AG08396 (cell line): ENCODE measurements at regions not wholly inside any gene's neighbourhood (a gene's known extent, or its start where the extent isn't known, plus 50 kb on each side); places are given as distances from the start of the nearest gene placed in this dataset.
"Not testable (repeated sequence)": the region's sequence is repeated elsewhere in the genome, so short reads cannot be mapped to it uniquely, and the experiment has no call there.

ENCODE experiments used
- DNase-seq: peaks from one replicate; pipeline ENCODE4 v3.0.0; 2012; ENCODE audit warnings: low spot score, mixed read lengths

DNA sequence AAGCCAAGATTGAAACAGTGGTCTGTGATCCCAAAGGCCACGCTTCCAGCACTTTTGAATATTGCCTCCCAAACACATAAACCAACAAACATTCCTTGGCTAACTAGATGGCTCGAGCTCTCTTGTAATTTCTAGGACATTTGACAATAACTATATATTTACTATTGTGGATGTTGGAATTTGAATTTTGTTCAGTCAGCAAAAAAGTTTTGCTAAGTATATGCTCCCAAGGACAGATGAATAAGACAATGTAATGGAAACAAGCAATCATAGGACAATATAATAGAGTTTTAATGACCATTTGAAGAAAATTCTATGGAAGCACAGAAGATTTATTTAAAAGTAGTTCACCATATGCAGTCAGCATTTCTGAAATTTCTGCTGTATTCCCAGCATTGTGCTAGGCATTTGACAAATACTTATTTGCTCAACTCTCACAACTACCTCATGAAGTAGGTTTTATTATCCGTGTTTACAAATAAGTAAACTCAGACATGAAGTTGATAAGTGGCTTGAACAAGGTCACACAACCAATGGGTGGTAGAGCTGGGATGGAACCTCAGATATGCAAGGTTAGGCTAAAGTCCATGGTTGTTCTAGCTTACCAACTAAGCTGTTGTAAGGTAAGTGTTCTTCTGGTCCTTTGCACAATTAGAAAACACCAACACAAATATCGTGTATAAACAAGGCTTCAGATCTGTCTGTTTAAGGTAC is 205.1 kb downstream of the NUFIP1 start:
- DNase-seq: no peak

DNA sequence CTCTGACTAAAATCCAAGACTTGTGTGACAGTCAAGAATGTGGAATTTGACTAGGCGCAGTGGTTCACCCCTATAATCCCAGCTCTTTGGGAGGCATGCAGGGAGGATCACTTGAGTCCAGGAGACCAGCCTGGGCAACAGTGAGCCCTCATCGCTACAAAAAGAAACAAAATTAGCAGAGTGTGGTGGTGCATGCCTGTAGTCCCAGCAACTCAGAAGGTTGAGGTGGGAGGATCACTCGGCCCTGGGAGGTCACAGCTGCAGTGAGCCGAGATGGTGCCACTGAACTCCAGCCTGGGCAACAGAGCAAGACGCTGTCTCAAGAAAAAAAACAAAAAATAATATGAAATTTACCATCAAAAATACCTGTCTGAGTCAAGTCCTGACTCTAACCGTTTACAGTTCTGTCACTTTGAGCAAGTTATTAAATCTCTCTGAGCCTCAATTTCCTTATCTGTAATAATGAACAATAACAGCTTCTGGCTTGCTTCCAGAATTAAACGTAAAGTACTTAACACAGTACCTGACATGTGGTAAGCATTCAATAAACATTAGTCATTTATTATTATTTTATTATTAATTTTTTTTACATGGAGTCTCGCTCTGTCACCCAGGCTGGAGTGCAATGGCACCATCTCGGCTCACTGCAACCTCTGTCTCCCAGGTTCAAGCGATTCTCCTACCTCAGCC is 204.6 kb upstream of the TSC22D1 start:
- no peak for DNase-seq

DNA sequence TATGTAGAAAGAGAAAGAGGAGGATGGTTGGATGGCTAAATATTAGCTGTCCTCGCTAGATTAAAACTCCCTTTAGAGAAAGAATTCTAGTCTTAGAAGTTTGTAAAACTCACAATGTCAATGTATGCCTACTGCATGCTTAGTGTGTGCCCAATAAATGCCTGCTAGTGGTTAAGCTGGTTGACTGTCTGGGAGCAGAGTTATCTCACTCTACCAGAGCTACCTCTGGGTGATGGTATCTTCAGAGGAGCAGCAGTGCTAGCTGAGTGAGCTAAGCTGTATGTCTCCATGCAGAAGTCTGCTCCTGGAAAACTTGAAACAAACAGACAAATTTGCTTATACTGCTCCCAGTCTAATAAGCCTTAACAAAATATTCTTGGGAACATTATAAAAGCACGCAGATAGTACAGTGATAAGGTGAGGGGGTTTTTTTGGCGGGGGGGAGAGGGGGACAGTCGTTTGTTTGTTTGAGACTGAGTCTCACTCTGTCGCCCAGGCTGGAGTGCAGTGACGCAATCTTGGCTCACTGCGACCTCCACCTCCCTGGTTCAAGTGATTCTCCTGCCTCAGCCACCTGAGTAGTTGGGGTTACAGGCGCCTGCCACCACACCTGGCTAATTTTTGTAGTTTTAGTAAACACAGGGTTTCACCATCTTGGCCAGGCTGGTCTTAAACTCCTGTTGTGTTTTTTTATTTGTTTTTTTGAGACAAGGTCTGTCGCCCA is 202.8 kb upstream of the TSC22D1 start:
- no peak for DNase-seq

DNA sequence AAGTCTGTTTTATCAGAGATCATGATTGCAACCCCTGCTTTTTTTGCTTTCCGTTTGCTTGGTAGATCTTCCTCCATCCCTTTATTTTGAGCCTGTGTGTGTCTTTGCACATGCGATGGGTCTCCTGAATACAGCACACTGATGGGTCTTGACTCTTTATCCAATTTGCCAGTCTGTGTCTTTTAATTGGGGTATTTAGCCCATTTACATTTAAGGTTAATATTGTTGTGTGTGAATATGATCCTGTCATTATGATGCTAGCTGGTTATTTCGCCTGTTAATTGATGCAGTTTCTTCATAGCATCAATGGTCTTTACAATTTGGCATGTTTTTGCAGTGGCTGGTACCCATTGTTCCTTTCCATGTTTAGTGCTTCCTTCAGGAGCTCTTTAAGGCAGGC is 199.2 kb upstream of the TSC22D1 start:
- DNase-seq: not testable (repeated sequence)

DNA sequence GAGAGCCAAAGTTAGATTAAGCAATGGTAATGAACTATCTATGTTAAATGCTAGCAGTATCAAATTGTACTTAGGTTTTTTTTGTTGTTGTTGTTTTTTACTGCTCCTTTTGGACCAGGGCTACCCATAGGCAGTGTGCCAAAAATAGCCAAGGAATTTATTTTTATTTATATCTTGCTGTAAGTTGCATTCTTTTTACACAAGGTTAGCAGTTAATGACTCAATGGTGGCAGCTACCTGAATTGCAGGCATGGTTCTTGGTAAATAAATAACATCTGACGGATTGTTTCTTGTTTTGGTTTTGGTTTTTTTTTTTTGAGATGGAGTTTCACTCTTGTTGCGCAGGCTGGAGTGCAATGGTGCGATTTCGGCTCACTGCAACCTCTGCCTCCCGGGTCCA is 194.8 kb upstream of the TSC22D1 start:
- no peak for DNase-seq

DNA sequence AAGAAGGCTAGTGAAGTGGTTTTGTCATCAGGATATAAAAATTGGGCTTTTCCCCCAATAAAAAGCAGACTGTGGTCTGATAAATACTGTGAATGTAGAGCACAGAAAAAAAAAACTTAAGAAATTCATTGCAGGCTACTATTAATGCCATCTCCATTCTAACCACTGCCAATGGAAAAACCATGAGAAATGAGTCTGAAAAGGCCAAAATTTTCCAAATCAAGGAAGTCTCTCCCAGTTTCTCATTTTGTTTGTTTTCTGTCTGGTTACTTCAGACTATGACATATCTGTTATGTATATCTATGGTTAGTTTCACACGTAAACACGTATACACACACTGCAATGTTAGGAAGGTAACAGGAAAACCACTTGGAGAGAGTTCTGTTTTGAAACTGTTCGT is 193.6 kb upstream of the TSC22D1 start:
- no peak for DNase-seq

DNA sequence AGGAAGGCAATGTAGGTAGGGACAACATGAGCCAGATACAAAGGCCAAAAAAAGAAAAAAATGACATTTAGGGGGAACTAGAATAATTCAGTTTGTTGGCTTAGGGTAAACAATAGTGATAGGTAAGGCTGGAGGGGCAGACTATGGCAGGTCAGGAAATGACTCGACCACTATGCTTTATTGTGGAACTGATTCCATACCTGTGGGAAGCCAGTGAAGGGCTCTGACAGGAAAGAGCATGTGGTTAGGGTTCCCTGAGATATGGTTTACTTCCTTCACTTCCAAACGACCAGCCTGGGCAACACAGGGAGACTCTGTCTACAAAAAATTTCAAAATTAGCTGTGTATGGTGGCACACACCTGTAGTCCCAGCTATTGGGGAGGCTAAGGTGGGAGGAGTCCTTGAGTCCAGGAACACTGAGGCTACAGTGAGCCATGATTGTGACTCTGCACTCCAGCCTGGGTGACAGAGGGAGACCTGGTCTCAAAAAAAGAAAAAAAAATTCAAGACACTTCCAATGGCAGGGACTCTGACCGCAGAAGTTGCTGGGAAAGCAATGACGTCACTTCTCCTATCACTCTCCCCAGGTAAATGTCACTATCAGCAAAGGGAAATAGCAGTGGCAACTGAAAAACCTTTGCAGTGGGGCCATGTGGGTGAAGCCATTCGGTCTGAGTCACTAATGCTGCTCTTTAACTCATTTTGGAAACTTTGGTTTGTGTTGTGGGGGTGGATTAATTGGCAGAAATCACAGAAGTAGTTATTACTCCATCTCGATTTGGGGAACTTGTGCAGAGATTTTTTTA is 192.8 kb upstream of the TSC22D1 start:
- DNase-seq: no peak

DNA sequence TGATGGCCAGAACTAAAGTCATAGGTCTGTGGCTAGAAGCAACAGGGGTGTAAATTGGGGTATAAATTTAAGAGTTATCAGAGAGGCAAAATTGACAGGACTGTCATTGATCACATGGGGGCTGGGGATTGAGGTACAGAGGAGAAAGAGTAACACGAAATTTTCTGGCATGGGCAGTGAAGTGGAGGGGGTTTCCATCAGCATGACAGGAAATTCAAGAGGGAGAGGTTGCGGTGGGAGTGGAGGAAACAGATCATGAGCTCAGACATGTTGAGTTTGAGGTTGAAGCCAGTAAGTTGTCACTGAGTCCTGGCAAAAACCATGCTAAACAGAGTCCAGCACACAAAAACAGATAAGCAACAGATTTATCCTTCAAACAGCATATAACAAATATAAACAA is 192.1 kb upstream of the TSC22D1 start:
- no peak for DNase-seq

DNA sequence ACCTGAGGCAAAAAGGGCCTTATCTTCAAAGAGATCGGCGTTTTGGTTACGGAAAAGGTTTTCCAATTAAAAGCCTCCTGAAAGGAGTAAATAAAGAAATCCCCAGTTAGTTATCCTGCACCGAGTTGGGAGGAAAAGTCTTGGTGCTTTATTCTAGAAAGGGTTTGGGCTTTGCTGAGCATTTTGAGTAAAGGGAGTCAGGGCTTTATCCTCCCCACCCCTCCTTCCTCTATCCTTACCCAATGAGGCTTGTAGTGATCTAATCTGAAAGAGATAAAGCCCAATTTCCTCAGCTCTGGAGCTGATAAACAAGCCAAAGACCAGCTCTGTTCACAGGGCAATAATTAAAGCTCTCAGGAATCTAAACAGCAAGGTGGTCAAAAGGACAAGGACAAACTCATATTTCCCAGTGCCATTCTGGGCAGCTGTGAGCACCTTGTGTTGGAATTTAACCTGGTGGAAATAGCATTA is 188.9 kb upstream of the TSC22D1 start:
- no peak for DNase-seq

DNA sequence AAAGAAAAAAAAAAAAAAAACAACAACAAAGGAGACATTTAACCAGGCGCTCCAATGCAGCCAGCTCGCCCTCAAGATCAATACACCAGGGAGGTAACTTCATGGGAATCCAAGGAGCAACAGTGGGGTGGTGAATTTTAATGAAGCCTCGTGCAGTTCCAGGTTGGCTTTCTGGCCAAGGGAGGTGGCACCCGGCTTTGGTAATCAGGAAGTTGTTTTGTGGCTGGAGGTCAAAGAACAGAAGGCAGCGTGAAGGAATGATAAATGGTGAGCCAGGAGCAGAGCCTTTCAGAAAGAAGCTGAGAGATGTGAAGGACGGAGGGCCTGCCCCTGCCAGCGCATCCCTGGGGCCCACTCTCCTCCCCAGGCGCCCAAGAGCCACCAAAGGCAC is 188.2 kb upstream of the TSC22D1 start:
- no peak for DNase-seq

DNA sequence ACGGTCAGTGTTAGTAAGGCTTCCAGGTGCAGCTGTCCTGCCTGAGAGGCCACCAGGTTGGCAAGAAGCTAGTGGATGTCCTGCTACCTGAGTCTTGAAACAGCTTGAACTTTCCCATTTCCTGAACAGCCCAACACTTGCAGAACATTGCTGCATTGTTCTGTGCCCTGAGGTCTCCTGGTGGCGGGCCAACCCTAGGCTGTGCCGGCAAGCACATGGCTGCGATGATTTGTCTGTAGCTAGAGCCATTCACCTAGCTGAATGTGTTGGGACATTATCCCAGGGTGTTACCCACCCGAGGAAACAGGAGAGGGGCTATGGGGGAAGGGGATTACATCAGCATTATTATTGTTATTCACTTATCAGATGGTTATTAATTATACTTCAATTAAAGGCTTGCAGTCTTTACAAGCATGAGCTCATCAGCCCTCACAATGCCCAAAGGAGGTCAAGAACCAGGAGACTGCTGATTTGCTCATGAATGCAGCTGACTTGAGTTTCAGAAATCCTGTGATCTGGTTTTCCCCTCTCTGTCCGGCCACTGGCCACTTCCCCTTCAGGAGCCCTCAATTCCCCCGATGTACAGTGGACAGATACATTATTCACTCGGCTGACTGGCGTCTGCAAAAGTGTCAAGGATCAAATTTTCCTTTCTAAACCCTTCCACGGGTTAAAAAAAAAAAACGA is 187.6 kb upstream of the TSC22D1 start:
- no peak for DNase-seq

DNA sequence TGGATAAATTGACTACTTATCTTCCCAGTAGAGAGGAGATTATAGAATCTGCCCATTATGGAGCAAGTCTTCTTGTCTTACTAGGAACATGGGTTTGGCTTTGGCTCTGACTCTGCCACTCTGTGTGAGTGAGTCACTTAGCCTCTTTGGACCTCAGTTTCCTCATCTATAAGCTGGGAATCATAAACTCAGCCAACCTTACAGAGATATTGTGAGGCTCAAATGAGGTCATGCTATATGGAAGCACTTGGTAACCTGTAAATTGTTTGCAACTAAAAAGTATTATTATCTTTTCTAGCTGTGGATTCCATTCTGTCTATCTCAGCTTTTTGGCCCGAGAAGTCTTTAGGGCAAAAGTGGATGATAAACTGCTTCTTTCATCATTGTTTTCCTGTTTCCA is 186.8 kb upstream of the TSC22D1 start:
- DNase-seq: no peak

DNA sequence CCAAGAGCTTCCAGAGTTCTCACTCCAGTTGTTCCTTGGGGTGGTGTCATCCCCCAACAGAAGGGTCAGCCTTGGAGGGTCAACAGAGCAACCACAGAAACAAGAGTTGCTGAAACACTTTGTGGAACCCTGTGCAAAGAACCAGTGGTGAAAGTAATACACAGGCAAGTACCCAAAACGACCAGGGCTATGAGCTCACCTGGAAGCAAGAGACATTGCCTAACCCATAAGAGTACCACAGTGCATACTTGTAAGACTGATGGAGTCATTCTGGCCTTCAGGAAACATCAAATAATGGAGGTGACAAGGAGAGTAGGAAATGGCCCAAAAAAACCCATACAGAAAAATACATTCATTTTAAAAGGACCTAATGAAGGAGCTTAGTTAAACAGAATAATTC is 184.3 kb upstream of the TSC22D1 start:
- no peak for DNase-seq

DNA sequence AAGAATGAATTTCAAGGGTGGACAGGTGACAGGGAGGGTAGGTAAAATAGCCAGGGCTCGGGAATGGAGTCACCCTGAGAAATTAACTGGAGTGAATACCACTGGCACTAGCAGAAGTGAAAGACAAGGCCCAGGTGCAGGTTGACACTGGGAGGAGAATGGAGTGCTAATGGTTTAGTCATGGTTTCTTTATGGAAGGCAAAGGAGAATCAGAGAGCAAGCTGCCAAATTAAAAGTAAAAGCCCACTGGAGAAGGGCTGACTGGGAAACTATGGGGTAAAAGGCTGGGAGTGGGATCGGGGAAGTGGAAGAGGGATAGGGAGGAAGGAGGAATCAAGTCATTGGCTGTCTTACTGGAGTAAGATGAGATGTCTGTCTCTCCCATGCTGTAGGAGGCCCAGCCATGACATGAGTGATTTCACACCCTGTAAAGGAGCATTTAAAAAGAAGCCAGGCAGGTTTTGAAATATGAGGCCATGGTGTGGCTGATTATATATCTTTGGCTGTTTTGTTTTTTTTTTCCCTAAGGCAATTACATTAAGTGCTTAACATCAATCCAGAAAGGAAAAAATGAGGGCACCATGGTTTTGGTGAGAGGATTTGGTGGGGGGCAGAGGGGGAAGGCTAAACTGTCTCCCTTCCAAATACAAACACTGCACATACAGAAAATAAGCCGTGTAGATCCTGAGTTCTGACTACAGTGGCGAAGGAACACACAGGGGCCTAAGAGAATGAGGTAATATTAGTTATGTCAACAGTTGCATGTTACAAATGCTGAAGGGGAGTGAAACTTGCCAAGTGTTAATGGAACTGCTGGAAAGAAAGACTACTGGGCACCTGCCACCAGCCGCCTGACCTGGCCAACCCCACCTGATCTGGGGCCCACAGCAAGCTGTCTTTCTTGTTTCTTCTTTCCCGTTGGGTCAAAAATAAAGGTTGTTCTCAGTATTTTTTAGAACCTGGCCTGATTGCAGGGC is 183.5 kb upstream of the TSC22D1 start:
- no peak for DNase-seq

DNA sequence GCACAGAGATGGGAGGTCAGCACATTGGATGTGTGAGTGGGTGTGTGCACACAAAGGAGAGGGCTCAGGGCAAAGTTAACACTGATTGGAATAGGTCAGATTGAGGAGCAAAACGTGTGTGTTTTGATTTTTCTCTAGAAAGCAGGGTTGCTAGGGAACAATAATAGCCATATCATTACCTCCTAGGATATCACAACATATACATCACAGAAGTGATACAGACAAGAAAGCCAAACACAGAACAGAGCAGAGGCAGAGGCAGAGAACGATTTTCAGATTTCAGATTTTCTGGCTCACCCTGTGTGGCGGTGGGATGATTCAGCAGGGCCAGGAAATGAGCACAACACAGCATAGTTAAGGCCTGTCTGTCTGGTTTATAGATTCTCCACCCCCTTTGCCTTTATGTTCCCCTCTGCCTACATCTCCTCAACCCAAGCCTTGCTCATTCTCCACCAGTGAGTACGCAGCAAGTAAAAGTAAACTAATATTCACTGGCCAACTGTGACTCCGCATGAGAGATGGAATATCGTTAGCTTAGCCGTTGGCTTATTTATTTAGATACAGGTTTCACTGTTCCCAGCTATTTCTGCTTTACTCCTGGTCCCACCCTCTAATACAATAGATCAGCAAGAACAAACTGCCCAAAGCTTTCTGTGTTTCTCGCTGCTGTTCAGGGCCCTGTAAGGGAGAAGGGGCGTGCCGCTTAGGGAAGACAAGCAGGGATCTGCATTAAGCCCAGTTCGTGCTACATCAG is 182.7 kb upstream of the TSC22D1 start:
- peak; percentile 80 for DNase-seq

DNA sequence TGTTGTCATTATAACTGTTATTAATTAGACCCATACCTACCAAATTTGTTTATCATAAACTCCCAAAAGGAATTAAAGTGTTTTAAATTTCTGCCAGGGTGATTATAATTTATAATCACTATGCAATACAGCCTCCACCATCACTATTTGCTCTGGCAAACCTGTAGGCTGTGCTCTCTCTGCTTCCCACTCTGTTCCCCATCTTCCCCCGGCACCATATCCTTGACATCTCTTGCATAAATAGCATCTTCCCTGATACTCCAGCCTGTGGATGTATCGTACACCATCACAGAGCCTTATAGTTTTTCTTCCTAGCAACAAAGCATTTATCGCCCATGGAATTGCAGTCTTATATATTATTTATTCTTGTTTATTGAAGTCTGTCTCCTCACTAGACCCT is 181.5 kb upstream of the TSC22D1 start:
- DNase-seq: no peak

DNA sequence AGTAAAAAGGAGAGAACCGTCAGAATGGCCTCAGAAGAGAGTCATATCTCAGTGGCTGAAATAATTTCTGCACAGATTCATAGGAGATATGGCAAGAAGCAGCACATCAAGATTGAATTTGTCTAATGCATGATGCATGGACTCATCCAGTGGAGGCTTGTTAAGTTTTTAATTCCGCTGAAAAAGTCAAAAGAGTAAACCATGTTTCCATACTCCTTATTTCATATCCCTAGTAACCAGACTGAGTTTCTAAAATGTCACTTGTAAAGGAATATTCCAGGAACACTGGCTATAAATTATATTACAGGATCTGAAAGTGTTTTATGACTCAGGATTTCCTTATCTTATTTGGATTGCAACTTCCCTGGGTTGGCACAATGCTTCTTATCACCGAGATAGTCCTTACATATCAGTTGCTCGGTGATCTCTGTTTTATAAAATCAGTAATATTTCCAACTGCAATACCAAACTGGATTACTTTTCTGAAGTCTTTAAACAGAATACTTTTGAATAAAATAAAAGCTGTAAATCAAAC is 180.2 kb upstream of the TSC22D1 start:
- no peak for DNase-seq

DNA sequence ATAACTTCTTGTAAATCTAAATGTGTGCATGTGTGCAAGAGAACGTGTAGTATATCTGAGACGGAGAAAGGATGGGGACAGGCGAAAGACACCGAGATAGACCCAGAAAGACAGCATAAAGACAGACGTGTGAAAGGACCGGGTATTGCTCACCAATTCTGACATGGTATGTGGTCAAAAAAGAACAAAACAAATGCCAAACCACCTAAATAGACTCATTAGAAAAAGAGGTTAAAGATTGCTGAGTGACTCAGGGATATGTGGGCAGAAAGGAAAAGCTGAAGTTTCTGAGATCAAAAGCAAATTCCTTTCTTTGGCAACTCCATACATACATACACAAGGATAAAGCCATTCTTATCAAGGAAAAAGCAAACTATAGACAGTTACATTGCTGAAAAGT is 179.7 kb upstream of the TSC22D1 start:
- peak; percentile 30 for DNase-seq

DNA sequence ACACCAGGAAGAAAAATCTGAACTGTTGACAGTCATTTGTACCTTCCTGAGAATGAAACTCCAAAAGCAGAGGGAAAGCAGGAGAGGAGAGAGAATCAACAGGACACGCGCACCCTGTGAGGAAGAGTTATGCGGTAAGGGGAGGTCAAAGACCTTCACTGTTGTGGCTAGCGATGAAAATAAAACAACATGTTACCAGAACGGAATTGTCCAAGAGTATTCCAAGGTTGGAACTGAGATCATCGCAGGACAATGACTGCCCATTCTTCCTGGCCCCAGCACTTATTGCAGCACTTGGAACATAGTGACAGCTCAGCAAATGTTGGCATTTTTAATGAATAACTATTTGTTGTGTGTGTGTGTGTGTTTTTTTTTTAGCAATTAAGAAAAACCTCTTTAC is 176.0 kb upstream of the TSC22D1 start:
- DNase-seq: no peak

DNA sequence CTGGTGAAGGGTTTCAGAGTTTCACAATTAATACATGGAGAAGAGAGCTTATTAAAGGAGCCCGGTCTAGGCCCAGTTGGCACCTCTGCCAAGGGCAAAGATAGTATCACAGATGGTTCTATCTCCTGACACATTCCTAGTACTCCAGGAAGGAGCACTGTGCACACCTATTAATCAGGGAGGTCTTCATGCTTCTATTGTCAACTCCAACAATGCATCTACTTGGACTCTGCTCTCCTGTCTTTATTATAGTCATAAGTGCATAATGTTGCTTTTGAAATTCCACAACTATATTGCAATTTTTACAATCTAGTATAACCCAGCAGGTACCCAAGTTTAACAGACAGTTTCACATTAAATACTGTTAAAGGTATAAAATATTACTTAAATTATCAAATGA is 174.5 kb upstream of the TSC22D1 start:
- no peak for DNase-seq
